ENCODE measurements at regions not wholly inside any gene's neighbourhood (a gene's known extent, or its start where the extent isn't known, plus 50 kb on each side); places are given as distances from the start of the nearest gene placed in this dataset.
A peak's percentile ranks its signal among the peaks of the same experiment; 100 is the strongest.

DNA sequence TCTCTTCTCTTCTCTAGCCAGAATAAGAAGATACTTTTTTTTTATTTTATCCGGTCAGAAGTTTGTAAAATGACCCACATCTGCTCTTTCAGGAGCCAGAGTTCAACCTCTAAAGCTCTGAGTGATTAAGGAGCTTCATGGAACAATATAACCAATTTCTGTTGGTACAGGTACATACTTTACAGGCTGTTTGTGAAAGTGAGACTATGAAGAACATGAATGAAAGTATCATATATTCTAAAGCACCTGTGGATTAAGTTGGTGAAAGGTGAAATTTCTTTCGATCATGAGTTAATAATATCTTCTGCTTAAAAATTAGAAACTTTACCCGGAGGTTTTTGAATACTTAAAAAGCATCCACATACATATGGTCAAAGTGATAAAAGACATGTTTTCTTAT, 65.2 kb downstream of the DMRT2 start:
- Histone ChIP-seq H3K4me1 (ENCODE audit: control extremely low read depth in 1 of 4, control insufficient read depth in 4 of 4, insufficient read depth in 4 of 4, low read length in 3 of 4) (no peaks in the 10 kb centered on the region), H3K4me3 (ENCODE audit: control insufficient read depth in 1 of 7, extremely low read depth in 1 of 7, insufficient read depth in 4 of 7, low read depth in 2 of 7, low read length in 6 of 7) (no peak overlapping the region), H3K9me3 (ENCODE audit: control extremely low read depth in 1 of 5, control insufficient read depth in 4 of 5, insufficient read depth in 2 of 5, low read depth in 1 of 5, low read length in 4 of 5) (no peaks in the 10 kb centered on the region), H3K27me3 (replicated peaks in 2 of 5; ENCODE audit: control insufficient read depth in 4 of 5, insufficient read depth in 5 of 5, low read length in 4 of 5) (no peaks in the 10 kb centered on the region), H3K36me3 (ENCODE audit: control insufficient read depth in 4 of 4, insufficient read depth in 4 of 4, low read length in 3 of 4) (no peaks in the 10 kb centered on the region), H3K27ac (ENCODE audit: insufficient read depth in 1 of 2, low read depth in 1 of 2, low read length in 2 of 2, poor library complexity in 1 of 2, severe bottlenecking in 2 of 2) (no peak overlapping the region)
- no peak for DNase-seq
- ChIA-PET POLR2A (no interaction called here), CTCF (interaction anchor here (1.7 kb wide), 1 partner anchor 15 kb away, joined by 5 read pairs; no protein-coding TSS in a partner anchor)
- WGBS (ENCODE audit: insufficient coverage), result no CpG with 5 or more reads among the region's 3 CpGs

DNA sequence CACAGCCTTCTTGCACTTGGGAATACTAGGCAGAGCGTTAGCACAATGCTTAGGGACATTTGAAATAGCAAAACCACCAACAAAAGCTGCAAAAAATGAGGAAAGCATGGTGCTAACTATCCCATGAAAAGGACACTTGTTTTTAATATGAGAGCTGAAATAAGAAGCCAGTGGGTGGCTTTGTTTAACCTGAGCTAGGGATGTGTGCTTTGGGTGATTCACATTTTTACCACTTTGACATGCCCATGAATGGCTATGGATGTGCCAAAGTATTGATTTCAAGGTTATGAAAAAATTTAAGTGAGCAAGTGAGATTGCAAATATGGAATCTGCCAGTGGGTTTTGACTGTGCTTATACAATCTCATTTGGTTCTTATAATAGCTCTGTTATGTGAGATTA, 67.3 kb downstream of the DMRT2 start:
- H3K27ac ChIP-seq (ENCODE audit: insufficient read depth in 1 of 2, low read depth in 1 of 2, low read length in 2 of 2, poor library complexity in 1 of 2, severe bottlenecking in 2 of 2), result no peak overlapping the region
- H3K4me3 ChIP-seq (ENCODE audit: control insufficient read depth in 1 of 7, extremely low read depth in 1 of 7, insufficient read depth in 4 of 7, low read depth in 2 of 7, low read length in 6 of 7), result no peak overlapping the region
- no peaks in the 10 kb centered on the region for H3K36me3 ChIP-seq (ENCODE audit: control insufficient read depth in 4 of 4, insufficient read depth in 4 of 4, low read length in 3 of 4)
- H3K9me3 ChIP-seq (ENCODE audit: control extremely low read depth in 1 of 5, control insufficient read depth in 4 of 5, insufficient read depth in 2 of 5, low read depth in 1 of 5, low read length in 4 of 5), result no peaks in the 10 kb centered on the region
- POLR2A ChIA-PET, result no interaction called here
- no peak for DNase-seq
- CTCF ChIA-PET, result interaction anchor here (1.4 kb wide), 1 partner anchor 11 kb away, joined by 3 read pairs; no protein-coding TSS in a partner anchor
- no peaks in the 10 kb centered on the region for H3K27me3 ChIP-seq (replicated peaks in 2 of 5; ENCODE audit: control insufficient read depth in 4 of 5, insufficient read depth in 5 of 5, low read length in 4 of 5)
- H3K4me1 ChIP-seq (ENCODE audit: control extremely low read depth in 1 of 4, control insufficient read depth in 4 of 4, insufficient read depth in 4 of 4, low read length in 3 of 4), result no peaks in the 10 kb centered on the region
- WGBS (ENCODE audit: insufficient coverage), result 100% methylated on average over 1 of the region's 1 CpG

DNA sequence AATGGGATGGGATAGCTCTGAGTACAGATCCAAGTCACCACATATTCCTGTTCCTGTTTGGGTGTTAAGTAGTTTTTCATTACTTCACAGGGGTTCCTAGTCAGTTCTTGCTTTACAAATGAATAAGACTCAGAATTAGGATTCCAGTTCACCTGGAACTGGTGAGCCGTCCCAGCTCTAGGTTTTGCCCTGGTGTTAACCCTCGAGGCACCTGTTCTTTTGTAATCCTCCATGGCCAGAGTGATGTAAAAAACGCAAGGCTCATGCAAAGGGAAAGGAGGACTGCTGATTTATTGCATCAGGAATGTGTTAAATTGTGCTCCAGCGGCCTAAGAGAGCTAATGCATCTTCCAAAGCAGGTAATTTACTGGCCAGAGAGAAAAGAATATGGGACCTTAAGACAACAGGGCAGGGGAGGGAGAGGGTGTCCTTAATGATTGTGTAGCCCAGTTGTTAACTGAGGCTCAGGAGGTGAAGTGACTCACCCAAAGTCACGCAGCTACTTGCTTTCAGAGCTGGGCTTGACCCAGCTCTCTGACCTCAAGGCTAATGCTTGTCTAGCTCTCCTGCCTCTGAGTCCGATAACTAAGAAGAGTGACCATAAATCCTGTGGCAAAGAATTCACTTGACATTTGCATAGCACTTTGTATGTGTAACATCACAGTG, 70.5 kb downstream of the DMRT2 start:
- H3K36me3 ChIP-seq (ENCODE audit: control insufficient read depth in 4 of 4, insufficient read depth in 4 of 4, low read length in 3 of 4), result no peaks in the 10 kb centered on the region
- no peak for DNase-seq
- POLR2A ChIA-PET, result no interaction called here
- H3K27me3 ChIP-seq (replicated peaks in 2 of 5; ENCODE audit: control insufficient read depth in 4 of 5, insufficient read depth in 5 of 5, low read length in 4 of 5), result no peaks in the 10 kb centered on the region
- H3K4me1 ChIP-seq (ENCODE audit: control extremely low read depth in 1 of 4, control insufficient read depth in 4 of 4, insufficient read depth in 4 of 4, low read length in 3 of 4), result no peaks in the 10 kb centered on the region
- H3K27ac ChIP-seq (ENCODE audit: insufficient read depth in 1 of 2, low read depth in 1 of 2, low read length in 2 of 2, poor library complexity in 1 of 2, severe bottlenecking in 2 of 2), result no peak overlapping the region
- H3K4me3 ChIP-seq (ENCODE audit: control insufficient read depth in 1 of 7, extremely low read depth in 1 of 7, insufficient read depth in 4 of 7, low read depth in 2 of 7, low read length in 6 of 7), result no peak overlapping the region
- H3K9me3 ChIP-seq (ENCODE audit: control extremely low read depth in 1 of 5, control insufficient read depth in 4 of 5, insufficient read depth in 2 of 5, low read depth in 1 of 5, low read length in 4 of 5), result no peaks in the 10 kb centered on the region
- CTCF ChIA-PET, result no interaction called here
- 73% methylated on average over 6 of the region's 6 CpGs for WGBS (ENCODE audit: insufficient coverage)

DNA sequence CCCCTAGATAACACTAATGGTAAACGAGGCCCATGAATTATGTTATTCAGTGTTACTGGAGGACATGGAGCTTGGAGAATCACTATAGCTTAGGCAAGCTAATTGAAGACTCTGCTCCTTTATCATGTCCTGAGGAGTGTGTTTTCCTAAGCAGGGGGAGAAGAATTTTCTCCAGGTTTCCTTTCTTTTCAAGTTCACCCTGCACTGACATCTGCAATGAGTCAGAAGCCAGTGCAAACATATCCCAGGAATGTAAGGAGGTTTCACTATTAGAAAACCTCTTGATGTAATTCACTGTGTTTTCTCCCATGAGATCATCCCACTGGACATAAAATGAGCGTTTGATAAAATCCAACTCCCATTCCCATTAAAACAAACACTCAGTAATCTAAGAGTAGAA, 75.6 kb downstream of the DMRT2 start:
- POLR2A ChIA-PET, result no interaction called here
- Histone ChIP-seq H3K36me3 (ENCODE audit: control insufficient read depth in 4 of 4, insufficient read depth in 4 of 4, low read length in 3 of 4) (no peaks in the 10 kb centered on the region), H3K9me3 (ENCODE audit: control extremely low read depth in 1 of 5, control insufficient read depth in 4 of 5, insufficient read depth in 2 of 5, low read depth in 1 of 5, low read length in 4 of 5) (no peaks in the 10 kb centered on the region), H3K4me3 (ENCODE audit: control insufficient read depth in 1 of 7, extremely low read depth in 1 of 7, insufficient read depth in 4 of 7, low read depth in 2 of 7, low read length in 6 of 7) (no peak overlapping the region), H3K27ac (ENCODE audit: insufficient read depth in 1 of 2, low read depth in 1 of 2, low read length in 2 of 2, poor library complexity in 1 of 2, severe bottlenecking in 2 of 2) (no peak overlapping the region), H3K27me3 (replicated peaks in 2 of 5; ENCODE audit: control insufficient read depth in 4 of 5, insufficient read depth in 5 of 5, low read length in 4 of 5) (peaks cover 0 to 2% (median 0%) of the 10 kb centered on the region in 5 experiments), H3K4me1 (ENCODE audit: control extremely low read depth in 1 of 4, control insufficient read depth in 4 of 4, insufficient read depth in 4 of 4, low read length in 3 of 4) (peaks cover 0 to 15% (median 5%) of the 10 kb centered on the region in 4 experiments)
- CTCF ChIA-PET, result no interaction called here
- 100% methylated on average over 1 of the region's 2 CpGs for WGBS (ENCODE audit: insufficient coverage)
- no peak for DNase-seq

DNA sequence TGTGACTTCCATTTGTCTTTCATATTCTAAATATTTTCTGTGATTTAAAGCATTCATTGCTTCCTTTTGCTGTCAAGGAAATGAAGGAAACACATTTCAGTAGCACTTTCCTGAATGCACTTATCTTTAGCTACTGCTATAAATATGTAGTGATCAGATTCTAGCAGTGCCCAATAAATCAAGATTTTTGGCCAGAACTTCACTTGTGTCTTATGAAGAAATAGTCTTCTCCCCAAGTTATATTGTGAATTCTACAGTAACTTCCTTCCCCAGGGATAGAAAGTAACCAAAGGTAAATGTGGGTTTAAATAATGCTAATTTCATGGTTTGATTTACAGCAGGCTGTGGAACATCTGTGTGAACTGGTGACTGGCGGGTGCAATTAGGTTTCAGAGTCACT, 77.9 kb downstream of the DMRT2 start:
- Histone ChIP-seq H3K4me3 (ENCODE audit: control insufficient read depth in 1 of 7, extremely low read depth in 1 of 7, insufficient read depth in 4 of 7, low read depth in 2 of 7, low read length in 6 of 7) (no peak overlapping the region), H3K36me3 (ENCODE audit: control insufficient read depth in 4 of 4, insufficient read depth in 4 of 4, low read length in 3 of 4) (no peaks in the 10 kb centered on the region), H3K4me1 (ENCODE audit: control extremely low read depth in 1 of 4, control insufficient read depth in 4 of 4, insufficient read depth in 4 of 4, low read length in 3 of 4) (peaks cover 0 to 15% (median 5%) of the 10 kb centered on the region in 4 experiments), H3K9me3 (ENCODE audit: control extremely low read depth in 1 of 5, control insufficient read depth in 4 of 5, insufficient read depth in 2 of 5, low read depth in 1 of 5, low read length in 4 of 5) (no peaks in the 10 kb centered on the region), H3K27ac (ENCODE audit: insufficient read depth in 1 of 2, low read depth in 1 of 2, low read length in 2 of 2, poor library complexity in 1 of 2, severe bottlenecking in 2 of 2) (no peak overlapping the region), H3K27me3 (replicated peaks in 2 of 5; ENCODE audit: control insufficient read depth in 4 of 5, insufficient read depth in 5 of 5, low read length in 4 of 5) (peaks cover 0 to 3% (median 0%) of the 10 kb centered on the region in 5 experiments)
- peak; percentile 14 to 75 (median 50) for DNase-seq
- ChIA-PET CTCF (interaction anchor here (1.5 kb wide), 1 partner anchor 11 kb away, joined by 3 read pairs; no protein-coding TSS in a partner anchor), POLR2A (interaction anchor here (0.6 kb wide), 1 partner anchor 54 kb away, joined by 3 read pairs; no protein-coding TSS in a partner anchor)
- 8% methylated on average over 1 of the region's 1 CpG for WGBS (ENCODE audit: insufficient coverage)

DNA sequence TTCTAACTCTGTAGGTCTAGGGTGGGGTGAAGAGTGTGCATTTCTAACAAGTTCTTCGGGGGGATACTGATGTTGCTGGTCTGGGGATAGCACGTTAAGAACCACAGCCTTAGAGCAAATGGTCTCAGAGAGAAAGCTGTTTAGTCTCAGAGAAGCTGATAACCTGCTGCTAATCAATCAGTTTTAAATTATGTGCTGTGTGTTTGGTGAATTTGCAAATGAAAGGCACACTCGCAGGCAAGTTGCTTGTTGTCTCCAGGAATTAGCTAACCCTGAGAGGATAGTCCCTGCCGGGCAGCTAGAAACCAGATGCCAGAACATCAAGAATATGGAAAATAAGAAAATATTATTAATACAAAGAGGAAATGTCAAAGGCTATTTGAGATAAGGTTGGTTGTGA, 79.2 kb downstream of the DMRT2 start:
- DNase-seq, result no peak
- WGBS (ENCODE audit: insufficient coverage), result 0% methylated on average over 1 of the region's 4 CpGs
- ChIA-PET POLR2A (no interaction called here), CTCF (interaction anchor here (1.5 kb wide), 1 partner anchor 12 kb away, joined by 3 read pairs; no protein-coding TSS in a partner anchor)
- Histone ChIP-seq H3K9me3 (ENCODE audit: control extremely low read depth in 1 of 5, control insufficient read depth in 4 of 5, insufficient read depth in 2 of 5, low read depth in 1 of 5, low read length in 4 of 5) (peaks cover 0 to 3% (median 0%) of the 10 kb centered on the region in 5 experiments), H3K36me3 (ENCODE audit: control insufficient read depth in 4 of 4, insufficient read depth in 4 of 4, low read length in 3 of 4) (no peaks in the 10 kb centered on the region), H3K27ac (ENCODE audit: insufficient read depth in 1 of 2, low read depth in 1 of 2, low read length in 2 of 2, poor library complexity in 1 of 2, severe bottlenecking in 2 of 2) (no peak overlapping the region), H3K4me1 (ENCODE audit: control extremely low read depth in 1 of 4, control insufficient read depth in 4 of 4, insufficient read depth in 4 of 4, low read length in 3 of 4) (peaks cover 0 to 15% (median 5%) of the 10 kb centered on the region in 4 experiments), H3K27me3 (replicated peaks in 2 of 5; ENCODE audit: control insufficient read depth in 4 of 5, insufficient read depth in 5 of 5, low read length in 4 of 5) (peaks cover 0 to 3% (median 0%) of the 10 kb centered on the region in 5 experiments), H3K4me3 (ENCODE audit: control insufficient read depth in 1 of 7, extremely low read depth in 1 of 7, insufficient read depth in 4 of 7, low read depth in 2 of 7, low read length in 6 of 7) (no peak overlapping the region)

DNA sequence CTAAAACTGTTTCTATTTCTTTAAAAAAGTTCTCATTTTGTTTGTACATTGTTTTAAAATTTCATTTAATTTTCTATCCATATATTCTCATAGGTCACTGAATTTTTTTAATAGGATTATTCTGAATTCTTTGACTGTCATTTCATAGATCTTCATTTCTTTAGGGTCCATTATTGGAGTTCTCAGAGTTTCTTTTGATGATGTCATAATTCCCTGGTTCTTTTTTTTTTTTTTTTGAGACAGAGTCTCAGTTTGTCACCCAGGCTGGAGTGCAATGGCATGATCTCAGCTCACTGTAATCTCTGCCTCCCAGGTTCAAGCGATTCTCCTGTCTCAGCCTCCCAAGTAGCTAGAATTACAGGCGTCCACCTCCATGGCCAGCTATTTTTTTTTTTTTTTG, 89.9 kb downstream of the DMRT2 start:
- Histone ChIP-seq H3K27ac (ENCODE audit: insufficient read depth in 1 of 2, low read depth in 1 of 2, low read length in 2 of 2, poor library complexity in 1 of 2, severe bottlenecking in 2 of 2) (no peak overlapping the region), H3K36me3 (ENCODE audit: control insufficient read depth in 4 of 4, insufficient read depth in 4 of 4, low read length in 3 of 4) (no peaks in the 10 kb centered on the region), H3K27me3 (replicated peaks in 2 of 5; ENCODE audit: control insufficient read depth in 4 of 5, insufficient read depth in 5 of 5, low read length in 4 of 5) (peaks cover 0 to 2% (median 0%) of the 10 kb centered on the region in 5 experiments), H3K4me3 (ENCODE audit: control insufficient read depth in 1 of 7, extremely low read depth in 1 of 7, insufficient read depth in 4 of 7, low read depth in 2 of 7, low read length in 6 of 7) (no peak overlapping the region), H3K9me3 (ENCODE audit: control extremely low read depth in 1 of 5, control insufficient read depth in 4 of 5, insufficient read depth in 2 of 5, low read depth in 1 of 5, low read length in 4 of 5) (peaks cover 0 to 21% (median 0%) of the 10 kb centered on the region in 5 experiments), H3K4me1 (ENCODE audit: control extremely low read depth in 1 of 4, control insufficient read depth in 4 of 4, insufficient read depth in 4 of 4, low read length in 3 of 4) (no peaks in the 10 kb centered on the region)
- DNase-seq, result no peak
- POLR2A ChIA-PET, result no interaction called here
- CTCF ChIA-PET, result interaction anchor here (0.6 kb wide), 1 partner anchor 1078 kb away, joined by 3 read pairs; no protein-coding TSS in a partner anchor
- no CpG with 5 or more reads among the region's 2 CpGs for WGBS (ENCODE audit: insufficient coverage)

Measured in common myeloid progenitor, CD34-positive (primary cell).